Suprapubic skin (tissue), 3 donors: ENCODE measurements at regions not wholly inside any gene's neighbourhood (a gene's known extent, or its start where the extent isn't known, plus 50 kb on each side); places are given as distances from the start of the nearest gene placed in this dataset.
"Not testable (repeated sequence)": the region's sequence is repeated elsewhere in the genome, so short reads cannot be mapped to it uniquely, and the experiment has no call there.

Experiments used
- CTCF ChIP-seq, 2 donors: fragments of 200-600 bp in 1 of 2; fragments of 450-650 bp in 1 of 2; sonication (generic) in 1 of 2; IDR thresholded peaks; one replicate each; pipeline ENCODE4 v1.5.1; 2016 to 2019; ENCODE audit warnings: antibody characterized with exemption in 2 of 2, mild to moderate bottlenecking in 1 of 2, moderate library complexity in 1 of 2
- POLR2AphosphoS5 ChIP-seq, 3 donors: sonication (generic); formaldehyde crosslinking; IDR thresholded peaks; one replicate each; pipeline ENCODE4 v1.6.1; 2017; ENCODE audit warnings: antibody characterized with exemption in 3 of 3

GRCh38 chr21:10344266-10344665 lies 177.1 kb upstream of the TPTE start:
- TF ChIP-seq POLR2AphosphoS5, CTCF (IDR thresholded peaks at IDR 0.05): not testable (repeated sequence)
